Cardiac septum (tissue), 1 donor: ENCODE measurements at regions not wholly inside any gene's neighbourhood (a gene's known extent, or its start where the extent isn't known, plus 50 kb on each side); places are given as distances from the start of the nearest gene placed in this dataset.

Source experiments
- DNase-seq: peaks from one replicate; pipeline ENCODE4 v3.0.0-alpha.2; 2020; ENCODE audit warnings: low spot score
- intact Hi-C: fragments of 100-400 bp; cut with DNase I; formaldehyde crosslinking; loops from one replicate; pipeline ENCODE4 v1.14.0; 2022
- donor health status: DM: no; HTN: no; CAD: no.

GRCh38 chr1:172902861-172903381, 147.8 kb downstream of the TNFSF18 start:
- intact Hi-C loops = no loop called here
- no peak for DNase-seq

GRCh38 chr1:172903581-172904220, 147.0 kb downstream of the TNFSF18 start:
- no peak for DNase-seq
- intact Hi-C loops = no loop called here

- no peak for DNase-seq
- intact Hi-C loops = no loop called here
Observed at GRCh38 chr1:172905452-172905851, 145.3 kb downstream of the TNFSF18 start.

- no peak for DNase-seq
Observed at GRCh38 chr1:172906778-172907592, 143.8 kb downstream of the TNFSF18 start.

GRCh38 chr1:172907834-172908326, 142.9 kb downstream of the TNFSF18 start:
- no peak for DNase-seq
- intact Hi-C loops = no loop called here

More at GRCh38 chr1:172906778-172907592, 143.8 kb downstream of the TNFSF18 start:
- intact Hi-C loops = no loop called here

GRCh38 chr1:172909606-172910326, 141.0 kb downstream of the TNFSF18 start:
- DNase-seq = no peak
- intact Hi-C loops = no loop called here

GRCh38 chr1:172912765-172913260, 137.9 kb downstream of the TNFSF18 start:
- intact Hi-C loops = no loop called here
- no peak for DNase-seq

GRCh38 chr1:172914501-172915144, 136.1 kb downstream of the TNFSF18 start:
- intact Hi-C loops = no loop called here

GRCh38 chr1:172915271-172915670, 135.5 kb downstream of the TNFSF18 start:
- intact Hi-C loops = no loop called here
- DNase-seq = no peak

More at GRCh38 chr1:172914501-172915144, 136.1 kb downstream of the TNFSF18 start:
- DNase-seq = no peak

- intact Hi-C loops = no loop called here
Observed at GRCh38 chr1:172916116-172916515, 134.6 kb downstream of the TNFSF18 start.

GRCh38 chr1:172917972-172918371, 132.8 kb downstream of the TNFSF18 start:
- intact Hi-C loops = no loop called here
- DNase-seq = no peak

More at GRCh38 chr1:172916116-172916515, 134.6 kb downstream of the TNFSF18 start:
- DNase-seq = no peak

- DNase-seq = no peak
- intact Hi-C loops = no loop called here
Observed at GRCh38 chr1:172918478-172918877, 132.3 kb downstream of the TNFSF18 start.

- DNase-seq = no peak
- intact Hi-C loops = no loop called here
Observed at GRCh38 chr1:172926070-172926469, 124.7 kb downstream of the TNFSF18 start.

- intact Hi-C loops = no loop called here
- DNase-seq = no peak
Observed at GRCh38 chr1:172928412-172928811, 122.3 kb downstream of the TNFSF18 start.

- DNase-seq = no peak
- intact Hi-C loops = no loop called here
Observed at GRCh38 chr1:172929006-172929405, 121.7 kb downstream of the TNFSF18 start.

- intact Hi-C loops = loop anchor here (5.0 to 10.0 kb wide), 2 partner anchors 33 to 195 kb away; no protein-coding TSS in a partner anchor
- no peak for DNase-seq
Observed at GRCh38 chr1:172930142-172930541, 120.6 kb downstream of the TNFSF18 start.

- intact Hi-C loops = loop anchor here (5.0 to 10.0 kb wide), 2 partner anchors 34 to 193 kb away; no protein-coding TSS in a partner anchor
- DNase-seq = no peak
Observed at GRCh38 chr1:172931340-172931739, 119.4 kb downstream of the TNFSF18 start.

GRCh38 chr1:172931761-172932160, 119.0 kb downstream of the TNFSF18 start:
- intact Hi-C loops = loop anchor here (5.0 to 10.0 kb wide), 2 partner anchors 34 to 193 kb away; no protein-coding TSS in a partner anchor
- DNase-seq = no peak

GRCh38 chr1:172932981-172933380, 117.8 kb downstream of the TNFSF18 start:
- no peak for DNase-seq
- intact Hi-C loops = loop anchor here (5.0 to 10.0 kb wide), 2 partner anchors 36 to 192 kb away; no protein-coding TSS in a partner anchor
